HG03025 (cell line): ENCODE measurements at regions not wholly inside any gene's neighbourhood (a gene's known extent, or its start where the extent isn't known, plus 50 kb on each side); places are given as distances from the start of the nearest gene placed in this dataset.

Experiments
- ATAC-seq: cut with Tn5 transposase; IDR thresholded peaks from one replicate; pipeline ENCODE4 v1.9.1; 2021; ENCODE audit warnings: mild to moderate bottlenecking, moderate library complexity; ENCODE audit not compliant: unreplicated experiment, low FRiP score

DNA sequence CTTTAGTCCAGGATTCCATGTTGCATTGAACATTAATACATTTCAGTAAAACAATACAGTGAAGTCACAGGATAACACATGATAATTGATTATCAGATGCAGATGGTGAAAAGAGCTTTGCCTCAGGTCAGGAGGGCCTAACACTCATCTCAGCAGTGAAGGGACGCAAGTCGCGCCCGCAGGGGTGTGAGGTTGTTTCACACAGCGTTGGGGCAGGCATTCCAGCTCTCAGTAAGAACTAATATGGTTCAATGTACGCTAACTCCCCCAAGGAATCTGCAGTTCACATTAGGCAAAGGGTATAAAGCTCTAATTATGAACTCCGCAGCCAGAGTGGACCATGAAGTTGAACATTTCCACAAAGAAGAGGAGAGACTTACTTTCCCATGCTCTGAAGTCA, 53.1 kb upstream of the ATL2 start:
- ATAC-seq, result no peak

DNA sequence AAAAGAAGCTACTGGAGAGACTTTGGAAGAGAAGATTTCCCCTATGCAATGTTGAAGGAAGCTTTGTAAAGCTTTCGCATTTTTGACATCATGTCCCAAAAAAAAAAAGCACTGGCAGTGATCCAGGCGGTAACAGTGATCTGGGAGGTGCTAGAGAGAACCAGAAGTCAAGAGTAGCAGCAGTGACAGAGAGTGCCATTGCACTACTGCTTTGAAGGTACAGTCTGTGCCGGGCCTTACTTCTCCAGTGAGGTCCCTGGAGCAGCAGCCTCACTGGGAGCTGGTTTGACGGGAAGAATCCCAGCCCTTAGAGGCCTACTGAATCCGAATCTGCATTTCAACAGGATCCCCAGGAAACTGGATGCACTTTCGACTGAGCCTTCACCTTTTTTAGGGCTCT, 50.9 kb upstream of the ATL2 start:
- no peak for ATAC-seq

DNA sequence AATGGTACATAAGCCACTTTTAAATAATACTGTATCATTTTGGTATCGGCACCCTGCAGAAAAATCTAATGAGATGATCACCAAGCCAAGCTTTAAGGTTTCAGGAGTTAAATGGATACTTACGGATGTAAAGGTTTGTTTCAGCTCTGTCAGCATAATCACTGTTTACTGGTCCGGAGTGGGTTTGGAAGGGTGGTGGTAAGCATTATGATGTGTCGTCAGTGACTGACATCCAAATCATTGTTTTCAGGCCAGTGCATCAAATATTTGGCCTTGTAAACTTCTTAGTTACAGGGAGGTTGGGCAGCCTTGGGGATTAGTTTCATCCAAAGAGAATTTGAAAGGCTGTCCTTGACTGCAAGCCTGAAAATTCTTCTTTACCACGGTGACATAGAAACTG, 50.0 kb upstream of the ATL2 start:
- no peak for ATAC-seq
